SU-DHL-6 (cell line): ENCODE measurements at regions not wholly inside any gene's neighbourhood (a gene's known extent, or its start where the extent isn't known, plus 50 kb on each side); places are given as distances from the start of the nearest gene placed in this dataset.

Source experiments
- H2AFZ ChIP-seq: fragments of 200-600 bp; sonication (generic); 2 replicates; pipeline ENCODE4 v1.6.1; 2014; ENCODE audit warnings: low read depth, mild to moderate bottlenecking, moderate library complexity, mixed read lengths, antibody characterized with exemption, low read length; ENCODE audit not compliant: severe bottlenecking
- H3F3A ChIP-seq: fragments of 200-600 bp; shearing (Covaris generic); 2 replicates; pipeline ENCODE4 v1.6.0; 2016; ENCODE audit warnings: antibody characterized with exemption, mild to moderate bottlenecking; ENCODE audit not compliant: insufficient read depth
- H3K27ac ChIP-seq: fragments of 200-600 bp; sonication (generic); 2 replicates; pipeline ENCODE4 v1.5.1; 2016; ENCODE audit warnings: low read depth, mild to moderate bottlenecking, low read length, moderate library complexity, mixed read lengths
- H3K27me3 ChIP-seq: fragments of 200-600 bp; sonication (generic), shearing (Covaris generic); 2 replicates; pipeline ENCODE4 v1.6.0; 2014; ENCODE audit warnings: mild to moderate bottlenecking, low read length
- H3K36me3 ChIP-seq: fragments of 200-600 bp; sonication (generic); 2 replicates; pipeline ENCODE4 v1.6.1; 2014; ENCODE audit warnings: mild to moderate bottlenecking, low read length, mixed read lengths
- H3K4me2 ChIP-seq: fragments of 300-600, 200-600 bp; shearing (Covaris generic), sonication (generic); 2 replicates; pipeline ENCODE4 v1.6.0; 2014; ENCODE audit warnings: low read length, low read depth, mild to moderate bottlenecking; ENCODE audit not compliant: poor library complexity, severe bottlenecking
- H3K4me3 ChIP-seq: fragments of 200-600 bp; sonication (generic); 2 replicates; pipeline ENCODE4 v1.5.1; 2014; ENCODE audit warnings: antibody characterized with exemption, low read length, mild to moderate bottlenecking, mixed read lengths; ENCODE audit not compliant: insufficient read depth, poor library complexity, severe bottlenecking
- H3K79me2 ChIP-seq: fragments of 200-600 bp; sonication (generic); 2 replicates; pipeline ENCODE4 v1.6.1; 2014; ENCODE audit warnings: mild to moderate bottlenecking, low read length, moderate library complexity; ENCODE audit not compliant: insufficient read depth
- H3K9ac ChIP-seq: fragments of 200-600 bp; sonication (generic); 2 replicates; pipeline ENCODE4 v1.7.0; 2014; ENCODE audit warnings: mild to moderate bottlenecking, low read length
- H3K9me2 ChIP-seq: fragments of 200-600 bp; sonication (generic); replicated peaks from 2 replicates; pipeline ENCODE4 v1.6.1; 2014; ENCODE audit warnings: low read length; ENCODE audit not compliant: insufficient read depth
- H3K9me3 ChIP-seq: fragments of 200-600 bp; sonication (generic); 2 replicates; pipeline ENCODE4 v1.6.1; 2014; ENCODE audit warnings: low read length, mixed read lengths; ENCODE audit not compliant: insufficient read depth
- H4K20me1 ChIP-seq: fragments of 200-600 bp; sonication (generic); 2 replicates; pipeline ENCODE4 v1.6.1; 2014; ENCODE audit warnings: low read depth, mild to moderate bottlenecking, antibody characterized with exemption, low read length, moderate library complexity, mixed read lengths
- EZH2phosphoT487 ChIP-seq: fragments of 200-600 bp; sonication (generic), shearing (Covaris generic); conservative IDR thresholded peaks from 2 replicates; pipeline ENCODE4 v1.6.1; 2018; ENCODE audit warnings: mild to moderate bottlenecking, antibody characterized with exemption, low read length, moderate library complexity, mixed read lengths
- TF ChIP-seq, protein P1 (sequence below): fragments of 200-600 bp; sonication (generic); IDR thresholded peaks from one replicate; pipeline ENCODE4 v1.5.1; 2017; ENCODE audit warnings: antibody characterized with exemption, mild to moderate bottlenecking, low read length, moderate library complexity; ENCODE audit not compliant: insufficient read depth, poor library complexity, severe bottlenecking

DNA sequence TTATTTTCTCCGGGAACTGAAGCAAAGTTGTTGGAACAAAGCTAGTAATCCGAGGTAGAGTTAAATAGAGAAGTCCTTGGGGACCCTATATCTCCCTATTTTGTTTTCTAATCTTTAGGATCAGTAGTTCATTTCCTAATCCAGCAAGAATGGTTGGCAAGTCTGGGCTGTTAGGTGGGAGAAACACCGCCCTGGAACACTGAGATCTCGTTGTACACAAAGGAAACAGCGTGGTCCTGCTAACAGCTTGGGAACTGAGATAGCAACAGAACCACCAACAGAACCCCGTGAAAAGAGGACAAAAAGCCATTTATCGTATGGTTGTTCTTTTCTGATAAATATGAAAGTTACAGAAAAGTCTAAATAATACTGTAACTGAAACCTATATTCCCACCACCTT, 121.9 kb upstream of the CDC42BPA start:
- Histone ChIP-seq H4K20me1 (no peaks in the 10 kb centered on the region), H3K27me3 (no peaks in the 10 kb centered on the region), H3K79me2 (no peaks in the 10 kb centered on the region), H3F3A (no peaks in the 10 kb centered on the region), H3K9ac (no peak overlapping the region), H3K36me3 (no peaks in the 10 kb centered on the region), H2AFZ (no peak overlapping the region), H3K27ac (no peak overlapping the region), H3K4me2 (no peak overlapping the region), H3K4me3 (no peak overlapping the region), H3K9me2 (no peaks in the 10 kb centered on the region), H3K9me3 (no peaks in the 10 kb centered on the region)
- TF ChIP-seq, protein P1, sequence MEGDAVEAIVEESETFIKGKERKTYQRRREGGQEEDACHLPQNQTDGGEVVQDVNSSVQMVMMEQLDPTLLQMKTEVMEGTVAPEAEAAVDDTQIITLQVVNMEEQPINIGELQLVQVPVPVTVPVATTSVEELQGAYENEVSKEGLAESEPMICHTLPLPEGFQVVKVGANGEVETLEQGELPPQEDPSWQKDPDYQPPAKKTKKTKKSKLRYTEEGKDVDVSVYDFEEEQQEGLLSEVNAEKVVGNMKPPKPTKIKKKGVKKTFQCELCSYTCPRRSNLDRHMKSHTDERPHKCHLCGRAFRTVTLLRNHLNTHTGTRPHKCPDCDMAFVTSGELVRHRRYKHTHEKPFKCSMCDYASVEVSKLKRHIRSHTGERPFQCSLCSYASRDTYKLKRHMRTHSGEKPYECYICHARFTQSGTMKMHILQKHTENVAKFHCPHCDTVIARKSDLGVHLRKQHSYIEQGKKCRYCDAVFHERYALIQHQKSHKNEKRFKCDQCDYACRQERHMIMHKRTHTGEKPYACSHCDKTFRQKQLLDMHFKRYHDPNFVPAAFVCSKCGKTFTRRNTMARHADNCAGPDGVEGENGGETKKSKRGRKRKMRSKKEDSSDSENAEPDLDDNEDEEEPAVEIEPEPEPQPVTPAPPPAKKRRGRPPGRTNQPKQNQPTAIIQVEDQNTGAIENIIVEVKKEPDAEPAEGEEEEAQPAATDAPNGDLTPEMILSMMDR, result no peak
- TF ChIP-seq EZH2phosphoT487, result no peak

DNA sequence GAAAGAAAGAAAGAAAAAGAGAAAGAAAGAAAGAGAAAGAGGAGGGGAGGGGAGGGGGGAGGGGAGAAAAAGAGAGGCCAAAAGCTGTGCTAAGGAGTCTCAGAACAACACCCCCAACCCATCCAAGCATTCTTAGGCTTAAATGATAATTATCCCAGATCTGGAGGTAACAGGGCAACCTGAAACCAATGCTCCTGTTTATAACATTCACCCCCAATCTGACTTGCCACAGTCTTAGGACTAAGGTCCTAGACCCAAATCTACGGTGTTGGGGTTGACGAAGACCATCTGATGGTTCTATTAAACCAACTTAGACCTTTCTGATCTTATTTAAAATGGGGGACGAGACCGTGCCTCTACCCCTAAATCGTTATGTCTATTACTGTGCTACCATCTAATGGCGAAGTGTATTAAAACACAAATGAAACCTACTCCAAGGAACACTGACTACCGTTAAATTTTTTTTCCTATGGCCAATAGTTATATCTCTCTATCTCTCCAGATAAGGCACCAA, 119.3 kb upstream of the CDC42BPA start:
- Histone ChIP-seq H3F3A (no peaks in the 10 kb centered on the region), H4K20me1 (no peaks in the 10 kb centered on the region), H3K9ac (no peak overlapping the region), H3K27me3 (no peaks in the 10 kb centered on the region), H3K4me3 (no peak overlapping the region), H2AFZ (no peak overlapping the region), H3K27ac (no peak overlapping the region), H3K4me2 (no peak overlapping the region), H3K9me3 (no peaks in the 10 kb centered on the region), H3K36me3 (no peaks in the 10 kb centered on the region), H3K79me2 (no peaks in the 10 kb centered on the region), H3K9me2 (no peaks in the 10 kb centered on the region)
- TF ChIP-seq EZH2phosphoT487, result no peak
- TF ChIP-seq, protein P1, result no peak

DNA sequence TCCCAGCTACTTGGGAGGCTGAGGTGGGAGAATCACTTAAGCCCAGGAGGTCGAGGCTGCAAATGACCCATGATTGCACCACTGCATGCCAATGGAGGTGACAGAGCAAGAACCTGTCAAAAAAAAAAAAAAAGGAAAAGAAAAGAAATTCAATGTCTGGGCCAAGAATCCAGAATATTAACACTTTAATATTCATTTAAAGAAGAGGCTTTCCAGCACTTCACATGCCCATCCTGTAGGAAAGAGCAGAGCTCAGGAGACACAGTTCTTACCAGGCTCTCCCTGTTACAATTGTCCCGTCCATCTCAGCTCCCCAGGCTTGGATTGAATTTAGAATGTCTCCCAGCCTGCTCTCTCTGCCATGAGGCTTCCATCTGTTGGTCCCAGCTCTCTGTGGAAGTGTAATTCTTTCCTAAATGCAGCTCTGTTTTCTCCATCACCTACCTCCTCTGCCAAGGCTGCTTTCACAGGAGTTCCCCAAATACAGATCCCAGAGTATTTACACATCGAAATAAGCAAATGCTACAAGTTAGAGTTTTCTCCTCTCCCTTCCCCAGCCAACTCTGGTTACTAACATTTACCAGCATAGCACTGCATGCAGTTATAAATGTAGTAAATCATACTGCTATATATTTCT, 116.6 kb upstream of the CDC42BPA start:
- Histone ChIP-seq H3F3A (no peaks in the 10 kb centered on the region), H3K4me2 (no peak overlapping the region), H3K9me3 (no peaks in the 10 kb centered on the region), H4K20me1 (no peaks in the 10 kb centered on the region), H3K9me2 (no peaks in the 10 kb centered on the region), H3K27ac (no peak overlapping the region), H3K4me3 (no peak overlapping the region), H3K27me3 (no peaks in the 10 kb centered on the region), H2AFZ (no peak overlapping the region), H3K79me2 (no peaks in the 10 kb centered on the region), H3K9ac (no peak overlapping the region), H3K36me3 (no peaks in the 10 kb centered on the region)
- TF ChIP-seq EZH2phosphoT487, result no peak
- TF ChIP-seq, protein P1, result no peak
